ENCODE measurements at regions not wholly inside any gene's neighbourhood (a gene's known extent, or its start where the extent isn't known, plus 50 kb on each side); places are given as distances from the start of the nearest gene placed in this dataset.
"Not testable (repeated sequence)": the region's sequence is repeated elsewhere in the genome, so short reads cannot be mapped to it uniquely, and the experiment has no call there.

DNA sequence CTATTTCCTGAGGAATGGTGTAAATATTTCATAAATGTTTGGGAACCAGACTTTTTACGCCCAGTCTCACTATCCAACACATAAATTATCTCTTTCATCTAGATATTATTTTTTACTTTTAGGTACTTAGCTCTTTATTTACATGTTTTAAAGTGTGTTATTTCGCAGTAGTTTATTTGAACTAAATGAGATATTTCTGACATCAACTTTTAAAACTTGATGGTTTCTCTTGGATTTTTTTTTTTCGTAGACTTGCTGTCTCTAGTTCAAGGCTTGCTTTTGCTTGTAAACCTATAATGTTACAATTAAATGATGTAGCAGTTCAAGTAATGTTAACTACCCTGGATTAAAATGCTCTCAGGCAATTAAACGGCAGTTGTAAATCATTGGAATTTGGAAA is 241.7 kb upstream of the PDE3A start:
- DNase-seq (ENCODE audit: low spot score), result no peak

DNA sequence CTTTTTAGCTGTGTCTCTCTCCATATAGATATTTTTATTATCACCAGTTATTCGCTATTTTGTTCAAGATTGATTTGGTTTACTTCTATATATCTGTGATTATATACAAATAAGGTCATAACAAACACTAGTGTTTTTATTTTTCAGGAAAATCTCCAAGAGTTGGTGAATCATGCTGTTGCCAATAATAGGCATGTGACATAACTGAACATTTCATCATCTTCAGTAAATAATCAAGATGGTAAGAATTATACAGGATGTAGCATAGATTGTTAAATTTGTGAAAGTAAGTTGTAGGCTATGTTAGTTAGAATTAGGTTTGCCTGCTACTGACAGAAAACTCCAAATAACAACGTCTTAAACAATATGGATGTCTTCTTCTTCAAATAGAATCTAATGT is 240.9 kb upstream of the PDE3A start:
- no peak for DNase-seq (ENCODE audit: low spot score)

- DNase-seq (ENCODE audit: low spot score), result no peak
These were observed 239.4 kb upstream of the PDE3A start for GRCh38 chr12:20128928-20129327.

GRCh38 chr12:20132818-20133217 is 235.5 kb upstream of the PDE3A start:
- DNase-seq (ENCODE audit: low spot score), result no peak

DNA sequence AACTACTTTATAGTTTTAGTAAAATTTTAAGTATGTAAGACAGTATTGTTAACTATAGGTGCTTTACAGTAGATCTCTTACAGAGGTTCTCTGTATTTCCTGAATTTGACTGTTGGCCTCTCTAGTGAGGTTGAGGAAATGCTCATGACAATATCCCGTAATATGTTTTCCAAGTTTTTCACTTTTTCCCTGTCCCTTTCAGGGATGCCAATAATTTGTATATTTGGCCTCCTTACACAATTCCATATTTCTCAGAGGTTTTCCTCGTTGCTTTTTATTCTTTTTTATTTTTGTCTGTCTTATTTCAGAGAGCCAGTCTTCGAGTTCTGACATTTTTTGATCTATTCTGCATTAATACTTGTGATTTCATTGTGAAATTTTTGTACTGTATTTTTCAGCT is 233.7 kb upstream of the PDE3A start:
- DNase-seq (ENCODE audit: low spot score), result no peak

- no peak for DNase-seq (ENCODE audit: low spot score)
These were observed 227.6 kb upstream of the PDE3A start for GRCh38 chr12:20140751-20141150.

- DNase-seq (ENCODE audit: low spot score), result no peak
These were observed 226.0 kb upstream of the PDE3A start for GRCh38 chr12:20142316-20142715.

- DNase-seq (ENCODE audit: low spot score), result no peak
These were observed 225.4 kb upstream of the PDE3A start for GRCh38 chr12:20142956-20143355.

- no peak for DNase-seq (ENCODE audit: low spot score)
These were observed 224.0 kb upstream of the PDE3A start for GRCh38 chr12:20144341-20144740.

- no peak for DNase-seq (ENCODE audit: low spot score)
These were observed 220.1 kb upstream of the PDE3A start for GRCh38 chr12:20148241-20148640.

- DNase-seq (ENCODE audit: low spot score), result no peak
These were observed 217.4 kb upstream of the PDE3A start for GRCh38 chr12:20150835-20151422.

GRCh38 chr12:20154052-20154451 is 214.3 kb upstream of the PDE3A start:
- DNase-seq (ENCODE audit: low spot score), result no peak

DNA sequence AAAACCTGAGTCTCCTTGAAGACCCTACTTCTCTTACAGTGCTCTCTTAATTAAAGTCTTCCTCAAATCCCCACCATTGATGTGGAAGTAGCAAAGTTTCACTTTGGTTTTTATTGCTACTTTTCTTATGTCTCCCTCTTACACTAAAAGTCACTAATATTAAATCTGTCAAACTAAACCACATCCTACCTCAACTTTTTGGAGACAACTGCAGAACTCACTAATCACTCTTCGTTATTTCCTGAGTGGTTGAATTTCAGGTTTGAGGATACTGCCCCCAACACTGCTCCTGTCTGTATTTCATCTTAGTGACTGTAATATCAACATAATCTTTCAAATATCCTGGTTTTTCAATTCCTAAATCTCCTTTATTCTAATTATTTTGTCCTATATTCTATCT is 213.0 kb upstream of the PDE3A start:
- no peak for DNase-seq (ENCODE audit: low spot score)

- DNase-seq (ENCODE audit: low spot score), result not testable (repeated sequence)
These were observed 207.4 kb upstream of the PDE3A start for GRCh38 chr12:20160899-20161298.

- no peak for DNase-seq (ENCODE audit: low spot score)
These were observed 193.7 kb upstream of the PDE3A start for GRCh38 chr12:20174528-20175175.

DNA sequence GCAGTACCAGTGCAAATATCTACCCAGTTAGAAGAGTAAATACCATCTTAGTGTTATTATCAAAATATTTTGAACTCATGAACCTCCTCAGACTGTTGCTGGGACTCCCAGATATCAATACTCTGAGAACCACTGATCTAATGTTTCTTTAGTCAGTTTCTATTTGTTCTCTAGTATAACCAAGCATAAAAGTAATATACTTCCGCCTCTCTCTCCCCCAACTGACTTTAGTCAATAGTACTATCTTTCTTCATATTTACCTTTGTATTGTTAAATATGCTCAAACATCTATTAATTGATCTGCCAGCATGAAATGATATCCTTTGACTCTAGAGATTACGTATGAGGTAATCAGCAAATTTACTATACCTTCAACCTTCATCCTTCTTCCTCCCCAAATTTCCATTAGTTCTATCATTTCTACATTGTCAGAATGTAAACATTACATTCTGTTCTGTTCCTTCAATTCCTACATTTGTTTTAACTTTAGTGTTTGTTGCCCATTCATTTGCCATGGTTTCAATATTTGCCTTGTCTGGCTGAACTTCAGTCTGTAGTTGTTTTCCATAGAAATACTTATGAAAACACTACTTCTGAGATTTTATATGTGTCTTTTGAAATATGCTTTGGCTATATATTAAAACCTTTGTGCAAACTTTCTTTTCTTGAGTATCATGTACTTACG is 192.5 kb upstream of the PDE3A start:
- no peak for DNase-seq (ENCODE audit: low spot score)

DNA sequence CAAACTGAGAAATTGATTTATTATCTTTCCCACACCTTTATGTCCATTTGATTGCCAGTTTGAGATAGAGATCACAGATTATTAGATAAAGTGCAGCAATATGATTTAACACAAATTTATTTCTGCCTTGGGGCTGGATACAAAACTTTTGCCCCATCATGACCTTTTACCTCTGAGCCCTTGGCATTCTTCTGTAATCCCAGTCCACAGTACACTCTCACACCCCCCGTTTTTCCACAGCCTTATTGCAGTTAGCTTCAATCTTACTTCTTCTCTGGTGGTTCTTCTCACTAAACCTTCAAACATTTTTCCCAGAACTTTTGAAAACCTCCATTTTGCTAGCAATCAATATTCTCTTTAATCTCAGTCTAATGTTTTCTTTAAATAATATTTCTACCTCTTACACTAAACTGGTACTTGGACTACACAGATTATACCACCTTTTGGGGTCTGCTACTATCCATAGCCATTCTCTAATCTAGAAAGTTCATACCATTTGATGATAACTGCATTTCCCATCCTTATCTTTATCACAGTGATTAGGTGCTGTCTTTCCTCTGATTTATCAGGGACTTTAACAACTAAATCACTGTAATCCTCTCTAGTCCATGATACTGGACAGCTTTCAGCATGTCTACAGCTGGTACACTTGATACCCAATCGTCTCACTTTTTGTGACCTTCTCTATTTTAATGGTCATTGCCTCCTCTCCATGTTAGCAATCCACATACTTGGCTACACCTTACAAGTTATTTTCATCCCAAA is 186.7 kb upstream of the PDE3A start:
- DNase-seq (ENCODE audit: low spot score), result no peak

DNA sequence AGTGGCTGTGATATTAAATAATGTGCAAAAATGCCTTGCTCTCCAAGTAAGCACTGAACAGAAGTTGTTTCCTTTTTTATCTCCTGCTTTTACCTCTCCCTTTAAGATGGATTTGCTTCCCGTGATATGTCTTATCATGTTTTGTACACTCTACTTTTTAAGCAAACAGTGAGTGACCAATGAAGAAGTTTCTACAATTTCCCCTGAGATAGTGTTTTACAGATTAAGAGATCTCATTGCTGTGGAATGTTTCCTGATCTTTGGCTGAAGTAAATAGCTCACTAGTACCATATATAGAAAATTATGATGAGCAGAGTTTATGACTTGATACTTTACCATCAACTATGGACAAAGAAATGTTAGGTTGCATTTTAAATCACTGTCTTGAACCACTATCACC is 184.8 kb upstream of the PDE3A start:
- DNase-seq (ENCODE audit: low spot score), result no peak

- DNase-seq (ENCODE audit: low spot score), result no peak
These were observed 183.8 kb upstream of the PDE3A start for GRCh38 chr12:20184514-20184913.

- no peak for DNase-seq (ENCODE audit: low spot score)
These were observed 180.9 kb upstream of the PDE3A start for GRCh38 chr12:20187456-20187855.

DNA sequence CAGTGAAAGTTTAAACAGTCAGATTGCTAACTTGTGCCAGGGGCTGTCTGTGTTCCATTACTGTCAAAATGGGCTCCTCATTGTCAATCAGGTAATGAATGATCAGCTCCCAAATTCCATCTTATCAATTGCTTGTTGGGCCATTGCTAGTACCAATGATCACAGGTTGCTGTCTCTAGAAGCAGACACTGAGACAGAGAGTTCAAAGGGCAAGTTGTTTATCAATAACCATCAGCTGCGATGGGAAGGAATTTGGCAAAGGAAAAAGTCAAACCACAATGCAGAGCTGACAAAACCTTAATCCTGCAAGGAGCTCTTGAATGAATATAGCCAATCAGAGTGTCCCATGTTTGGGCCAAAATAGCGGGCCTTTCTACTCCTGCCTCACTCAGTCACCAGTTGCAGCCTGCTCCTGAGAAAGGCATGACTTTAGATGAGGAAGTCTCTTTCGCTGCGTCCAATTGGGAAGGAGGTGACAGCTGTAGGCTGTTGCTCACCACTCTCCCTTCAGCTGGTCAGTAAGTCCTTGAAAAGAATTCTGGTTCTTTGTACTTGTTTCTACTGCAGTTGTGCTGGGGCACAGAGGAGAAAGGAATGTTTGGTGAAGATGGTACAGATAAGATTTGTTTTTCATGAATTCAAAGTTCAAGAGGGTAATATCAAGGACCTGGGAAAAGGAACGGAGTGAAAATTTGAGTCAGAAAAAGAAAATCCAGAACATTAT is 179.2 kb upstream of the PDE3A start:
- DNase-seq (ENCODE audit: low spot score), result no peak

DNA sequence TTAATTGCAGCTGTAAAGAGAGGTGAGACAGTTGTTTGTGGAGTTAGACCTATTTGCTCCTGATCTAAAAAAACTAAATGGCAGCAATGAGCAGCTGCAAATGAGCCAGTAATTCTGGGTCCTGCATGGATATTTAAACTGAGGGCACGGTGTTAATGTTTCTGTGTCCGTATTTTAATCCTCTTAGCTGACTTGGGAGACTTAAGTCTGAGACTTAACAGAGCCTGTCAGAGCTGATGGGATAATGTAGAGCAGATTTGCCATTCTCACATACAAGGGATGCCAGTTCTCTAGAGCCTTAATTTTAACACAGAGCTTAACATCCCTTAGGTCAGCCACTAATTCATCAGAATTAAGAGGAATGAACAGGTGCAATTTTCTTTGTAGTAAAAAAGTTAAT is 178.6 kb upstream of the PDE3A start:
- no peak for DNase-seq (ENCODE audit: low spot score)

All from globus pallidus (tissue), 1 donor.